ENCODE measurements at regions not wholly inside any gene's neighbourhood (a gene's known extent, or its start where the extent isn't known, plus 50 kb on each side); places are given as distances from the start of the nearest gene placed in this dataset.
"Not testable (repeated sequence)": the region's sequence is repeated elsewhere in the genome, so short reads cannot be mapped to it uniquely, and the experiment has no call there.

DNA sequence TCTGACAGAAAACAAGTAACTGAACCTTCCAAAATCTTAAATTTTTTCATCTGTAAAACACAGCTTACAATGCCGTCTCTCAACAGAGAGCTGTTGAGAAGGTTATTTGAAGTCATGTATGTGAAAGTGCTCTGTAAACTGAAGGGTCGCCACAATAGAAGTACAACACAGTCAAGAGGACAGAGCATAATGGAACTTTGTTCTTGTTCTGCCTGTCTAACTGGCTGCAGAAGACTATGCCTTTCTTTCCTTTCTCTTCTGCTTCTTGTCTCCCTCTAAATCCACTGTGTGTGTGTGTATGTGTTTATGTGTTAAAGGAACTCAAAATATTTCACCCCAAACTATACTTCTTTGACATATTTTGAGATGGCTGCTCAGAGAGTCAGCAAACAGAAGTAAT lies 365.8 kb upstream of the RND3 start:
- no peak for DNase-seq (ENCODE audit: low spot score)

DNA sequence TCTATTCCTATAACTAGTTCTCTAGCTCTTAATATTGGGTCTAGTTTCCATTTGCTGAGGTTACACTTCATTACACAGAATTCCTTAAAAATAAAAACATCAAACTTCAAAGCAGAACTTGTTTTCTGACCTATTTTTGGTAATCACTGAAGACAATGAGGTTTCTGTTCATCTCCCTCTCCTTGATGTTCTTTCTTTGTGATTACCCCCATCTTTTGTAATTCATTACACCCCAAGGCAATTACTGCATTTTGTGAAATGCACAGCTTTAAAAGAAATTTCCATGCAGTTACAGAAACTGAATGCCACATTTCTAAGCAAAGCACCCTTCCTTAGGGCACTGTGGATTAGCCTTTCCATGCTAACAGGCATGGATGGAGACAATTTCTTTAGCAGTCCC lies 363.2 kb upstream of the RND3 start:
- no peak for DNase-seq (ENCODE audit: low spot score)

DNA sequence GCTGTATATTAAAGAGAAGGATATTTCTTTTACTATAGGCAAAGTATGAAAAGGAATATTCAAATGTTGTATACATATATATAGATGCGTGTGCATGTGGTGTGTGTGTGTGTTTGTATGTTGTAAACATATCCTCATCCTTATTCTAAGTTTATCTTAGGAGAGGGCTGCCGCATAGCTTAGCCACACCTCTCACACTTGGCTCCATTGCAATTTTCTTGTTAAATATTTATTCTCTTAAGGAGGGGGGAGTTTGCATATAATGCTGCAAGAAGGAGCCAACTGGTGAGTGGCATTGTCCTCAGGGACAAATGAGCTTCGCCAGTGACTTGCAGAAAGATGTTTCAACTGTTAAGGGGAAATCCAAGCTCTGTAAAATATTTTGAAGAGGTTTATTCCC lies 360.1 kb upstream of the RND3 start:
- DNase-seq (ENCODE audit: low spot score), result no peak

DNA sequence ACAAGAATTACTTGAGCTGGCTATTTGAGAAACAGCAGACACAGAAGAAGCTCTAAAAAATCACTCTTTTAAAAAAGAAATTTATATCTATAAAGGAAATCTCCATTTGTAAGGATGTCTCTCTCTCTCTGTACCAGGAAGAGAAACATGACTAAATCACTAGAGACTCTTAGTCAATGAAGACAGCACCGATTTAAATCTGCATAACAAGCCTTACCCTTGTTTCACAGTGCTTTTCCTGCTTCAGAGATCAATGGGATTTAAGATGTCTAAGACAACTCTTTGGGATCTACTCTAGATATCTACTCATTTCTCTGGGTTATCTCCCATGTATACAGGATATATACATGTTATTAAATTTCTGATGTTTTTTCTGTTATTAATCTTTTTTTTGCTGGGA lies 359.2 kb upstream of the RND3 start:
- DNase-seq (ENCODE audit: low spot score), result no peak

DNA sequence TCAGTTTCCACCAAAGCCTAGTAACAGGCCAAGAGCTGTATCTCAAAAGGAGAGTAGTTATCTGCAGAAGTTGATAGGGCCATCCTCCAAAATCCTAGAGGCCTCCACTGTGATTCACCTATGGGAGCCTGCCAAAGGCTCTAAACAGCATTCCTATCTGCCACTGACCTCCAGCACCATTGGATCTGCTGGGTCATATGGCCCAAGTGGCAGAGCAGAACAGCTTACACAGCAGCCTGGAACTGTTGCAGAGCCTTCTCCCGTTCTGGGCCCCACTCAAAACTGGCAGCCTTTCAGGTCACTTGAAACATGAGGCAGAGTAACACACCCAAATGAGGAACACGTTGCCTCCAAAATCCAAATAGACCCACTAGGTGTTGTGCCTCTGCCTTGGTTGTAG lies 345.2 kb upstream of the RND3 start:
- no peak for DNase-seq (ENCODE audit: low spot score)

DNA sequence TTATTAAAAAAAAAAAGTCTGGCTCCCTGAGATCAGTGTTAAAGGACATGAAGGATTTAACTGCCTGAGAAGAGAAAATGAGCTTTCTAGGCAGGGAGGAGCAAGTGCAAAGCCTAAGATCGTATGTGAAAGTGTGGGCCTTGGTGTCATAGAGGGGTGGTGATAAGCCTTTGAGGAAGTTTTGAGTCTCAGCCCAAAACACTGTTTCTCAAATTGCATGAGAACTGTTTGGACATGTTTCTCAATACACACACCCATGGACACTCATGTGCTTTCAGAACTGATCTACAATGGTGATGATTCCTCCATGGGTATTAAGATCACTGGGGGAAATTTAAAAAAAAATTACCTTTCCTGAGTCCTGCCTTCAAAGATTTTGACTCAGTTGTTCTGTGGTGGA lies 336.7 kb upstream of the RND3 start:
- DNase-seq (ENCODE audit: low spot score), result no peak

DNA sequence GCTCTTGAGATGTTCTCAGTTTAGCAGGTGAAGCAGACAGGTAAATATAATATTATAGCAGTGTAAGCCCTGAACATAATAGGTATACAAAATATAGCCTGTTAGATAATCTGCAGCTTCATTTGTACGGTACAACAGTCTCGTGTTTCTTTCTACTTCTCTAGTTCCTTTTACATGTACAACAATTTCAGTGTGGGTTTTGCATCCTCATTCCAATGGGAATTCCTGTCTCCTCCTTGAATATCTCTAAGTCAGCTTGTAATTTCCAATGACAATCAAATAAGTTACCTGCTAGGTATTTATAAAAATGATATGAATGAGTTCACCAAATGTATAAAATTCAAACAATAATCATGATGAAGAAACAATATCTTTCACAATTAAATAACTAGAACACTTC lies 330.0 kb upstream of the RND3 start:
- no peak for DNase-seq (ENCODE audit: low spot score)

DNA sequence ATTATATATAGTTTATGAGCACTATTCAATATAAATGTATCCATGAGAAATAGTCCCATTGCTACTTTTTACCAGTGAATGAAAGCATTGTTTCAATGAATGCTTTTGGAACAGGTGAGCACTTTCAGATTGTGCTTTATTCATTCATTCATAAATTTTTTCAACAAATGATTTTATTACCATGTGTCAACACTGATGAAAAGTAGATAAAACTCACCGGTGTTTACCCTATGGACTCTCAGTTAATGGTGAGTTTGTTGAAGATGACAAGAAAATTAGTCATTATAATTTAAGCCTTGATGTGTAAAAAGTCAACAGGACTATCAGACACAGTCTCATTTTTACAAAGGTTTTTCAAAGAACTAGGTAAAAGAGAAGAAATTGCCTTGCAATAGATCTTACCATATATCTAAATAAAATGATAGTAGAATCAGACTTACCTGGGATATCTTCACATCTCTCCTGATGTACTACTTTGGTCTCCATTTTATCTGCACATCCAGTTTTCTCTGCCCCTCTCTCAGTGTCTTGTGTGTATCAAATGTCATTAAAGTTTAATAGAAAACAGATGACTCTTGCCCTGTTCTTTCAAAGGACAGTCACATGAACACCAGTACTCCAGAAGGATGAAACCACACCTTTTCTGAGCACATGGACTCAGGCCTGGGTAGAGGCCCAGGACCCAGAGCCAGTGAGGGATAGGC lies 325.3 kb upstream of the RND3 start:
- no peak for DNase-seq (ENCODE audit: low spot score)

DNA sequence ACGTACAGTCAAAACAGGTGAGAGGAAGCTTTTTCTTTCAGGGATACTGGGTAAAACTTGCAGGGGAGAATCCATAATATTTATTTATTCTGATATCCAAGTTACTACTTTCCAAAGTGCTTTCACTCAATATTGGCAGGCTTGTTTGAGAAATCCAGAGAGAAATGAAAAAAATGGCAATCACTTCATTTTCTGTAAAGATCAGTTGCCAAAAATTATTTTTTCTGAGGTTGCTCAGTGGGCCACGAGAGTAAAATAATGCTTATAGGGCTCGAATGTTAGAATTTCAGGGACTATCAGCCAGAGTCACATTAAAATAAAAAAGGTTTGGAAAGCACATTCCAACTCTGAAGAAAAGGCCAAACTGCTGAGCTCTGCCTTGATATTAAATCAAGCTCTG lies 324.6 kb upstream of the RND3 start:
- DNase-seq (ENCODE audit: low spot score), result no peak

DNA sequence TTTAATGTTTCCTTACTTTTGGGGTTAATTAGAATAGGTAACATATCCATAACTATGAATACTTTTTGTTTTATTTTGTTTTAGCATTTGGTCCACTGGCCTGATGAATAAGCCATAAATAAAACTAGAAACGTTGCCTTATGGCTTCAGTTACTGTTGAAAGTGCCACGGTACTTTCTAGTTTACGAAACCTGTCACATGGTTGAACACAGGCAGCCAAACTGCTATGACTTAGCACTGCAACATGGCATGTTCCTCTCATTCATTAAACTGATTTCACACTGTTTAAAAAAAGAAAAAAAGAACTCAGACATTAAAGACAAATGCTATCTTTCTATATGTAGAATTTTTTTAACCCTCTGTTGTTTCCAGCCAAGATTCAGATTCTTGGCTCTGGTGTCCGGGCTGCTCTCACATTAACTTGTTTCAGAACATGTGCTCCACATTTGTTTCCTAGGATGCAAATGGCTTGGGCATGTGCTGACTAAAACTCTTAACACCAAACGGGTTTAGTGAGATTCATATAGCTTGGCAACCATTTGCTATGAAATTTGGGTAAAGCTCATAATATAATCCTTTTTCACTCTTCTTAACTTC lies 323.9 kb upstream of the RND3 start:
- DNase-seq (ENCODE audit: low spot score), result no peak

DNA sequence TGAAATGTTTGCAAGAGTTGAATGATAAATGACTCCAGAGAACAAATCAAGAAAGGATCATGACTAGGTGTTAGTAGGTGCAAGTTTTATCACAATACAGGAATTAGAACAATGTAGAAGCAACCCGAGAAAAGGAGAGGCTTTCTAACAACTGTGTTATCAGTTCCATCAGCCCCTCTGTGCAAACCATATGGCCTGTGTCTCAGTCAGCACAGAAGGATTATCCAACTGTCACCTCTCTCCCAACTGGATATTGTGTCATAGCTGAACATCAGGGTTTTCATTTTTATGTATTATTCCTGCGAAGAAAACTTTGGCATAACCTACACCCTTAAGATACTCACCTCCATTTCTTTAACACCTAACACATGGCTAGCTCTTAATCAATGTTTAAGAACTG lies 321.6 kb upstream of the RND3 start:
- no peak for DNase-seq (ENCODE audit: low spot score)

DNA sequence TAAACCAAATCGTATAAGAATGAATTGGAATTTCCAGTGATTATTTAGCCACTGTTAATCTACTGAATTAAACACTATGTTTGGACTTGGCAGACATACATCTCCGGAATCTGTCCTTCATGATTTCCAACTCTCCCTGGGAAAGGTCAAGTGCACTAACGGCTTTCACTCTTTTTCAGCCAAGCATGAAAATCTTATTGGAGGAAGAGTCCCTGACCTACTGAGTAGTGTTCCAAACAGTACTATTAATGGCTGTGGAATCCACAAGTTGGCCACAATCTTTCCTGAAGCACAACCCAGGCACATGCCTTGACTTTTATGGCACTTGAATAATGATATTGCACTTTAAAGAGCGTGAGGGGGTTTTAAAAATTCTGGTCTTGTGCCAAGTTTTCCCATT lies 318.9 kb upstream of the RND3 start:
- DNase-seq (ENCODE audit: low spot score), result no peak

DNA sequence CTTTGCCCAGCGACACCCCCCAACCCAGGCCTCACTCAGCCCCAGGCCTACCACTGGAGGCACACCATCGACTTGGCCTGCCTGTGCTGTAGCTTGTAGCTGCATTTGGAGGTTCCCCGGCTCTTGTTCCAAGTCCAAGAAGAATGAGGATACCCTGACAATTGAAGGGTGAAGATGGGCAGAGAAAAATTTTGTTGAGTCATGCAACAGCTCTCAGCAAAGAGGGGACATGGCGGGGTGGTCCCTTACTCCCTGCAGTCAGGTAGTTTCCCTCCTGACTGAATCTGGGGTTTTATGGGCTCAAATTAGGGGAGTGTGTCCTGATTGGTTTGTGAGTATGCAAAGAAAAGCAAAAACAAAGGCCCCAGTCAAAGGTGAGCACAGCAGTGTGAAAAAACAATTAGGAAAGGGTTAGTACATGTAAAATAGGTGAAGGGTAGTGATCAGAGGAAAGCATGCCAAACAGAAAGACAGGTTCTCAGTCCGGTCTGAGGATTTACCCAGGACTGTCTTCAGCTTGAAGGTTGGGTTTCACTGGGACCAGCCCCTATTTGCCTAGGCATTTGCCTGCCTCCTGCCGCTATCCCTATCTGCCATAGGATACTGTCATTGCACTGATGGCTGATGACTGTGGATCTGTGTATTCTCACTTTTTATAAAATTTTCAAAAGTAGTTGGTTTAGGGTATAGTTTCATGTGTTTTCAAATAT lies 316.4 kb upstream of the RND3 start:
- no peak for DNase-seq (ENCODE audit: low spot score)

DNA sequence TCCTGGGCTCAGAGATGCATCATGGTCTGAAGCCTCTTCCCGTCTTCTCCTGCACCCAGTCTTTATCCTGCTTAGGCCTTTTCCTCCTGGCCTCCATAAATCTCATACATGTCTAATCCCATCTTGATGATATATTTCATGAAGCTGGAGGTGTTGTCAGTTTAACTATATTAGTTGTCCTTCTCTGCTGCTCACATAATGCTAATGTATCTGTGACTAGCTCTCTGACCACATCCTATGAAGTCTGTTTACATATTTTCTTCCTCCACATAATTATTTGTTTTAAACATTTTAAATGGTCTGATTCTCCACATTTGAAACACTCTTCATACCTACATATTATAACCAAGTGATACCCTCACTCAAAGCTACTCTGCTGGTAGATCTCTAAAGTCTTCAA lies 315.2 kb upstream of the RND3 start:
- no peak for DNase-seq (ENCODE audit: low spot score)

DNA sequence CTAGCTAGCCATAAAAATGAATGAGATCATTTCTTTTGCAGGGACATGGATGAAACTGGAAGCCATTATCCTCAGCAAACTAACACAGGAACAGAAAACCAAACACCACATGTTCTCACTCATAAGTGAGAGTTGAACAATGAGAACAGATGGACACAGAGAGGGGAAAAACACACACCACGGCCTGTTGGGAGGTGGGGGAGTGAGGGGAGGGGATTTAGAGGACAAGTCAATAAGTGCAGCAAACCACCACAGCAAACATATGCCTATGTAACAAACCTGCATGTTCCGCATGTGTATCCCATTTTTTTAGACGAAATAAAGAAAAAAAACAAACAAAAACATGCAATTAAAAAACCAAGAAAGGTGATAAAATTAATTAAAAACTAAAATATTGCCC lies 308.8 kb upstream of the RND3 start:
- not testable (repeated sequence) for DNase-seq (ENCODE audit: low spot score)

DNA sequence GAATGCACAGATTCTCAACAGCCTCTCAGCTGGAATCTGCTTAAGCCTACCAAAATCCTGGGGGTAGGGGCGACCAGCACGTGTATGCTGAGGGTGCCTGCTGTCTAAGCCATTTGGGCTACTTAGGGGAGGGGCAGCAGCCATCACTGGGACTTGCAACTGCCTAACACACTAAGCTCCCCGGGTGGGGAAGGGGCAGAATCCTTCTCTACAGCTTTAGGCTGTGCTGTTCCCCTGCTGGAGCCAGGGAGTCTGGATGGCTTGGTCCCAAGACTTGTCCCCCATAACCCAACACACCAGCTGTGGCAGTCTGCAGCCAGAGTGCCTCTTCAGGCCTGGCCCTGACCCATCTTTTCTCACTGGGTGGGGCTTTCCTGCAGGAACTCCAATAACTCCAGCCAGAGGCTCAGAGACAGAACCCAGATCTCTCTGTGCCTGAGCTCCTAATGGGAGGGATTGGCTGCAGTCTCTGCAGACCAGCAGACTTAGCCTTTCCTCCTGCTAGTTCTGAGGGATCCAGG lies 305.4 kb upstream of the RND3 start:
- no peak for DNase-seq (ENCODE audit: low spot score)

DNA sequence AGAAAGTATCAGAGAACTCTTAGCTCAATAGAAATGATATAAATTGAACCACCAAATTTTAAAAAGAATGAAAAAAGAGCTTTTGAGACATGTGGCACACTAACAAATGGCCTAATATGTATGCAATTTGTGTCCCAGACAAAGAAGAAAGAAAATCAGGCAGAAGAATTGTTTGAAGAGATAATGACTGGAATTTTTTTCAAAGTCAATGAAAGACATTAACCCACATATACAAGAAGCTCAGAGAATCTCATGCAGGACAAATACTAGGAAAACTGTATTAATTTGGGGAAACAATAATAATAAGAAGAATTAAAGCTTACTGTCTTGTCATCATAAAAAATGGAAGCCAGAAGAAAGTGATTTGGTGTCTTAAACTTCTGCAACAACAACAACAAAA lies 304.1 kb upstream of the RND3 start:
- no peak for DNase-seq (ENCODE audit: low spot score)

DNA sequence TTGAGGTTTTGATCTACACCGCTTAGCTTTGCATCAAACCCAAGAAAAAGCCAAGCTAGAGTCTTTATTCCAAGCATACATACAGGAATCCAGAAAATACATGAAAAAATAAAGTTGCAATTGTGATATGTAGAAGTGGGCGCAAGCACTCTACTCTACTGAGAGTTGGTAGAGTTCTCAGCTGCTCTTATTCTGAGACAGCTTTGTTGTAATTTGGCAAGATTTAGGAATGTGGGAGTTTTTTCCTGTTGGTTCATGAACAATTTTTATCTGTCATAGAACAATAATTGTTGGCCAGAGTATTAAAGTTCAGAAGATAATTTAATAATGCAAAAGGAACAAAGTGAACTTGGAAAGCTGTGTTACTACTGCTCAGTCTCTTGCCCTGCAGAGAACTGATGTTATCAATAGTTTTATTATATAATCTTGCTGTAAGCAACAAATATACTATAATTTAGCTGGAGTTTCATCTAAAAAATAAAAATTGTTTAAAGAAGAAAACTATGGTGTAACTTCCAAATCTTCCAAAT lies 302.0 kb upstream of the RND3 start:
- DNase-seq (ENCODE audit: low spot score), result no peak

DNA sequence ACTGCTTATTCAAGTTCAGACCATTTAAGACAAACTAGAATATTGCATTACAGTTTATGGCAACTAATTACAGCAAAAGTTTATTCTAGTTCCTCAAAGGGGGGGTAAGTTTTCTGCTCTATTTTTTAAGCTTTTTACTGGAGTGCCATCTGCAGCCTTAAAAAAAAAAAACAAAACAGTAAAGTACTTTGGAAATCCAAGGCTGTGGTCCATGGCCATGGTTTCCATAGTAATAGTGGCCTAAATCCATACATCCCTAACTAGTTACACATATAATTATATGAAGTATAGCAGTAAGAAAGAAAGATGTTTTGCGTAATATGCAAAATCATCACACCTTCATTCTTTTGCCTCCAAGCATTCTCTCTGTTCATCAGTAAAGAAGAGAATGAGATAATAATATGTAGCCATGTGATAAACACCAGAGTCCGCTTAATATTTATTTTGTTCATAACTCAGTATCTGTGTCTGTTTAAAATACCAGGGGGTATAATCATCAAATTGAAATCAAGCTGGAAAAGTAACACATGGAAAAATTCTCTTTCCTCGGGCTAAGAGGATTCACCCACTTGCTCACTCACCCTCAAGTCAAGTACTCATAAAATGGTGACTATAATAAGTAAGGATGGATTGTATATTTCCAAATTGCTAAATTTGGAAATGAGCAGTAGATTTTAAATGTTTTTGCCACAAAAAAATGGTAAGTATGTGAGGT lies 301.1 kb upstream of the RND3 start:
- no peak for DNase-seq (ENCODE audit: low spot score)

DNA sequence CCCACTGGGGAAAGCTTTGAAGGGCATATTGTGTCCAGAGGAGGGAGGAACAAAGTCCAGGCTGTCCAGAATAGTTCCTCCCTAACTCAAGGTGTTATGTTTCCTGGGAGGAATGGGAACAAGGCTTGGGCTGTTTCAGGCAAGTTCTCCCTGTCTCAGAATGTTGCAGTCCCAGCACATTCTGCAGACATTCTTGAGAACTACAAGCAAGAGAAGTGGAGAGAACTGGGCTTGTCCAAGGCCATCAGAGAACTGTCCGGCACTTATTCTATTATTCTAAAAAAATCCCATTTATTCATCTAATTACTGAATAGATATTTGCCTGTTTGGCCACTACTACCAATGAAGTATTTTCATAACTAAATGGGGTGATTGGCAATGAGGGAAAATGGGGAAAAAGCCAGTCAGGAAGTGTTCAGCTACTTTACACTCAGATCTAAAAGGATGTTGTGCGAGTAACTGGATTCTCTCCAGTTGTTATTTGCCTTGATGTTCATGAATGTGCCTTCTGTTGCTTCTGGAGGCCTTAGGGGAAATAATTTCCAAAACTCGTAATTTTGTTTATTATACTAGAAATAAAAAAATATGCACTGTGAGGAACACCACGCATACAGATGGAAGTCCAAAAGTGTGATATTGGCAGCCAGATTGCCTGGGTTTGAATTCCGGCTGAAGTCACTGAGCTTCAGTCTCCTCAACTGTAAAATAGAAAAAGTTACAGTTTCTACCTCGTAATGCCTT lies 300.1 kb upstream of the RND3 start:
- DNase-seq (ENCODE audit: low spot score), result no peak

DNA sequence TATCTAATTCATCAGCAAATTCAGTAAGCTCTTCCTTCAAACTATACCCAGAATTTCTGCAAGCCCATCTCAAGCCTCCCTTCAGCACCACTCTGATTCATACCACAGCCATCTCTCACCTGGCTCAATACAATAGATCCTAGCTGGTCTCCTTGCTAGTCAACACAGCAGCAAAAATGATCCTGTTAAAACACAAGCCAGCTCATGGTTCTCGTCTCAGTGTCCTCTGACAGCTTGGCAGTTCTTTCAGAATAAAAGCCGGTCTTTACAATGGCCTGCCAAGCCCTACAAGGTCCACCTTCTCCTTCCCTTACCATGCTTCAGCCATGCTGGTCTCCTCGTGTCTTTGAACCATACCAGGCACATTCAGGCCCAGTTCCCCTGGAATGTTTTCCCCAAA lies 296.9 kb upstream of the RND3 start:
- DNase-seq (ENCODE audit: low spot score), result no peak

DNA sequence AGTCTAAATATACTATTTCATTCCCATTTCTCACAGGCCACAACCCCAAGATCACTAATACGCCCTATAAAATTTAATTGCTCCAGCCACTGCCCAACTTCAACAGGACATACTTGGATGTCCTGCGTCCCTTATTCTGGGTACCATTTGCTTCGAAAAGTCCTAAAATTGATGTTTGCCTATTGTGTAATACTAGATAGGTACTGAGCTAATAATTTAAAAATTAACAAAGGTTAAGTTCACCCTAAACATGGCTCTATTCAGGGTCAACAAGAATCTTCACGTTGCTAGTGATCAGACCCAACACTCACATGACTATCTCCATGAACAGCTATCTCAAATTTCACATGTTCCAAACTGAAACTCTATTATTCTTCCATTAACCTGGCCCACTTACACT lies 296.4 kb upstream of the RND3 start:
- no peak for DNase-seq (ENCODE audit: low spot score)
